HUES6 (cell line): ENCODE measurements at regions not wholly inside any gene's neighbourhood (a gene's known extent, or its start where the extent isn't known, plus 50 kb on each side); places are given as distances from the start of the nearest gene placed in this dataset.
"Not testable (repeated sequence)": the region's sequence is repeated elsewhere in the genome, so short reads cannot be mapped to it uniquely, and the experiment has no call there.

Experiments used
- H3K27ac ChIP-seq: 2 replicates; pipeline ENCODE4 v1.7.0; 2013; ENCODE audit warnings: low read depth, mild to moderate bottlenecking, low read length, inconsistent platforms
- H3K27me3 ChIP-seq: 2 replicates; pipeline ENCODE4 v1.6.1; 2013; ENCODE audit warnings: low read length; ENCODE audit not compliant: control insufficient read depth, insufficient read depth
- H3K36me3 ChIP-seq: 2 replicates; pipeline ENCODE4 v1.6.1; 2013; ENCODE audit warnings: low read length; ENCODE audit not compliant: control insufficient read depth, insufficient read depth
- H3K4me1 ChIP-seq: 2 replicates; pipeline ENCODE4 v1.6.1; 2013; ENCODE audit warnings: low read length; ENCODE audit not compliant: control insufficient read depth, insufficient read depth
- H3K4me3 ChIP-seq: 2 replicates; pipeline ENCODE4 v1.5.1; 2013; ENCODE audit warnings: low read depth, low read length
- H3K9ac ChIP-seq: one replicate; pipeline ENCODE4 v1.6.1; 2013; ENCODE audit warnings: mild to moderate bottlenecking, low read length
- H3K9me3 ChIP-seq: 2 replicates; pipeline ENCODE4 v1.6.1; 2013; ENCODE audit warnings: low read depth, low read length; ENCODE audit not compliant: control insufficient read depth, insufficient read depth

DNA sequence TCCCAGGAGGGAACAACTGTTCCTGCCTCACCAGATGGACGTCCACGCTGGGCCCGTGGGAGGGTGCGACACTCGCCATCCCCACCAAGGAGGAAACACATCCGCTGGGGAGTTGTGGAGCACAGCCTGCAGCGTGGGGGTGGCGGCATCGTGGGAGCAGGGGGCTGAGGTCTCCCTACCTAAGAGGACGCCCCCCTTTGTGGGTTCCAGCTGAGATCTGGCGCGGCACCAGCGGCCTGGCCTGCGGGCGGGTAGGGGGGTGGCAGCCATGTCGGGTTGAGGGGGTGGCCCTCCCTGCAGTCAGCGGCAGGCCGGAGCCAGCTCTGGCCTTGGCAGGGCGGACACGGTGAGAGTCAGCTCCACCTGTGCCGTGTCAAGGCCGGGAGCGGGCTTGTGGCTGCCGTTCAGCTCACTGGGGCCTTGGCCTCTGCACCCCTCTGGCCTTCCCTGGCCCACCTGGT lies 116.7 kb upstream of the CIBAR2 start:
- no peak overlapping the region for H3K9ac ChIP-seq
- peaks cover 24% of the 10 kb centered on the region for H3K4me1 ChIP-seq
- H3K36me3 ChIP-seq = no peaks in the 10 kb centered on the region
- no peak overlapping the region for H3K27ac ChIP-seq
- no peak overlapping the region for H3K4me3 ChIP-seq
- H3K27me3 ChIP-seq = no peaks in the 10 kb centered on the region
- peaks cover 9% of the 10 kb centered on the region for H3K9me3 ChIP-seq

DNA sequence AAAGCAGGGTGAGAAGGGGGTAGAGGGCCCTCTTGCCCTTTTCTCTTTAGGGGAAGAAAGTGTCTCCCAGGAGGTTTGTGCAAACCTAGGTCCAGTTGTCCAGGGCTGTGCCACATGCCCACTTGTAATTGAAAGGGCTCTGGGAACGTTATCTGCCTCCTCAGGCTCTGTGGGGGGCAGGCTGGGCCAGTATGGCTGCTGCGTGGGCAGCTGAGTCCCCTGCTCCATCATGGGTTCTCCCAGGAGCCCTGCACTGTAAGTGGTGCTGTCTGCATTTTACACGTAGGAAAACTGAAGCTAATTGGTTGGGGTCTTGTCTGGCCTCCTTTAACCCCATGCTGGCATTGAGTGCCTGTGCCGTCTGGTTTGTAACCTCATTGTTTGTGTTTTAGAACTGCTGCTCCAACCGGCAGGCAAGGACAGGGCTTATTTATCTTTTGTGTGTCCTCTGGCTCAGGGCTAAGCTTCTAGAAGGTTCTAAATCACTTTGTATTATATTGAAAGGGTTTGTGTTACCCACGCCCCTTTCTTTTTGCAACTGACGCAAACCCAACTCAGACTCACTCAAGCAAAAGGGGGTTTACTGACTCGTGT lies 117.7 kb upstream of the CIBAR2 start:
- H3K36me3 ChIP-seq = no peaks in the 10 kb centered on the region
- no peaks in the 10 kb centered on the region for H3K27me3 ChIP-seq
- H3K4me3 ChIP-seq = no peak overlapping the region
- H3K27ac ChIP-seq = no peak overlapping the region
- no peak overlapping the region for H3K9ac ChIP-seq
- H3K9me3 ChIP-seq = peaks cover 9% of the 10 kb centered on the region
- peaks cover 29% of the 10 kb centered on the region for H3K4me1 ChIP-seq

DNA sequence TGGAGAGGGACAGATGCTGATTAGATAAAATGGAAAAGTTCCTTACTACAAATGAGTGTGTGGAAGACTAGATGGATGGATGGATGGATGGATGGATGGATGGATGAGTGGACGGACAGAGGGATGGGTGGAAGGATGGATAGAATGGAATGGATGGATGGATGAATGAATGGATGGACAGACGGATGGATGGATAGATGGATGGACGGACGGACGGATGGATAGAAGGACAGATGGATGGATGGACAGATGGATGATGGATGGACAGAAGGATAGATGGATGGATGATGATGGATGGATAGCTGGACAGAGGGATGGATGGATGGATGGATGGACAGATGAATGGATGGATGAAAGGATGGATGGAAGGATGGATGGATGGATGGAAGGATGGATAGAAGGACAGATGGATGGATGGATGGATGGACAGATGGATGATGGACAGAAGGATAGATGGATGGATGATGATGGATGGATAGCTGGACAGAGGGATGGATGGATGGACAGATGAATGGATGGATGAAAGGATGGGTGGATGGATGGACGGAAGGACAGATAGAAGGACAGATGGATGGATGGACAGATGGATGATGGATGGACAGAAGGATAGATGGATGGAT lies 118.6 kb upstream of the CIBAR2 start:
- peaks cover 29% of the 10 kb centered on the region for H3K4me1 ChIP-seq
- H3K4me3 ChIP-seq, H3K9ac ChIP-seq, H3K36me3 ChIP-seq, H3K9me3 ChIP-seq, H3K27ac ChIP-seq, H3K27me3 ChIP-seq: not testable (repeated sequence)

DNA sequence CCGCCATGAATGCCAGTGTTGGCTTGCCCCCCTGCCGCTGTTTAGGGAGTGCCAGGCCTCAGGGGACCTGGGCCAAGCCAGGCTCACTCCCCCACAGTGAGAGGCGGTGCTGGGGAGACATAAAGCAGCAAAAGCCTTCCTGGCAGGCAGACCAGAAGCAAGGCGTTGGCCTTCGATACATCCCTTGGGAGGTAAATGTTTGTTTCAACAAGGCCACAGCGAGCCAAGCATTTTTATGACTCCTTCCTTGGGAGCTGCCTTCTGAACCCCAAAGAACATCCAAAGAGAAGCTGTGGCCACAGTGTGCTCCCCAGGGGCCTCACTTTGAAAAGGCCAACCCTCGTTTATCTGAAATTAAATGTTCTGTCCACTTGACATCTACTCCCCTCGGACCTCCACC lies 119.7 kb upstream of the CIBAR2 start:
- peaks cover 34% of the 10 kb centered on the region for H3K4me1 ChIP-seq
- no peaks in the 10 kb centered on the region for H3K27me3 ChIP-seq
- no peaks in the 10 kb centered on the region for H3K9me3 ChIP-seq
- H3K36me3 ChIP-seq = no peaks in the 10 kb centered on the region
- no peak overlapping the region for H3K27ac ChIP-seq
- H3K9ac ChIP-seq = no peak overlapping the region
- H3K4me3 ChIP-seq = no peak overlapping the region

DNA sequence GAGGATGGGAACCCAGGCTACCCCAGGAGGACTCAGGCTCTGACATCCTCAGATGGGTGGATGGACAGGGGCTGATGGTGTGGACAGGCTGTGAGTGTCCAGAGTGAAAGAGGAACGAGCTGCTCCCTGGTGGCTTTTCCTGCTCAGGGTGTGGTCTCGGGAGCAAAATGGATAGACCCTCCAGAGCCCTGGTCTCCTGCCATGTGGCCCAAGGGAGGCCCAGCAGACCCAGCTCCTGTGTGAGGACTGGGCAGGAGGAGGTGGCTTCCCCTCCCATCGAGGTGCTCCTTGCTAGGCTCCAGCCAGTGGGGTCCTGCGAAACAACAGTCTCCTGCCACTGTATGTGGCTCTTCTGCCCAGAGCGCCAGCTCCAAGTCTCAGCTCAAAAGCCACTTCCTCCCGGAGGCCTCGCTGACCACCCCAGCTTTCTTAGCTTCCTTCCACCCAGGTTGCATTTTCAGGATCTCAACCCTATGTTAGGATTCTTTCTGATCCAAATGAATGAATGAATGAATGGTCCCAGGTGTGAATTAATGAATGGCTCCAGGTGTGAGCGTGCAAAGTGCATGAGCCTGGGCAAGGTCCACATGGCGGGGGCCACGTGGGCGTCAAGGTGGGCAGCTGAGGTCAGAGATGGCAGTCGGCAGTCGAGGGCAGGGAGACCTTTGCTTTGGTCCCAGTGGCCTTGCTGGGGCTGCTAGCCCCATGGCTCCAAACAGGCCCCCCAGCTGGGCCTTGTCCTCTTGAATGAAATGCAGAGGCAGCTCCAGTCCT lies 120.3 kb upstream of the CIBAR2 start:
- H3K9me3 ChIP-seq = no peaks in the 10 kb centered on the region
- no peak overlapping the region for H3K4me3 ChIP-seq
- no peaks in the 10 kb centered on the region for H3K36me3 ChIP-seq
- no peaks in the 10 kb centered on the region for H3K27me3 ChIP-seq
- H3K27ac ChIP-seq = no peak overlapping the region
- H3K4me1 ChIP-seq = peaks cover 29% of the 10 kb centered on the region
- H3K9ac ChIP-seq = no peak overlapping the region

DNA sequence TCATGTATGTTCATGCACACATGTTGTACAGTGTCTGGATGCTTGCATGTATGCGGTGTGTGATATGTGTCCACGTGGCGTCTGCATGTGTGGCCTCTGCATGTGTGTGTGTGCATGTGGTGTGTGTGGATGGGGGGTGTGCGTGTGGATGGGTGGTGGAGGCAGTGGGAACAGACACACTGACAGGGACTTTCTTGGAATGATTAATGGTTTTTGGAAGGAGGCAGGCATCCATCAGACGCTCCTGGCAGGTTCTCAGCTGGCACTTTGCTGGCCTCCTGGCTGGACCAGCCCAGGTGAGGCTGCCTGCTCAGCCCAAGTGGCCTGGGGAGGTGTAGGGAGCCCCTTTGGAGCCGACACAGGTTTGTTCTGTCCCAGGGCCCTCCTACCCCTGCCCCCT lies 121.2 kb upstream of the CIBAR2 start:
- no peak overlapping the region for H3K27ac ChIP-seq
- H3K27me3 ChIP-seq = no peaks in the 10 kb centered on the region
- peaks cover 28% of the 10 kb centered on the region for H3K4me1 ChIP-seq
- H3K4me3 ChIP-seq = no peak overlapping the region
- no peaks in the 10 kb centered on the region for H3K9me3 ChIP-seq
- no peak overlapping the region for H3K9ac ChIP-seq
- no peaks in the 10 kb centered on the region for H3K36me3 ChIP-seq

DNA sequence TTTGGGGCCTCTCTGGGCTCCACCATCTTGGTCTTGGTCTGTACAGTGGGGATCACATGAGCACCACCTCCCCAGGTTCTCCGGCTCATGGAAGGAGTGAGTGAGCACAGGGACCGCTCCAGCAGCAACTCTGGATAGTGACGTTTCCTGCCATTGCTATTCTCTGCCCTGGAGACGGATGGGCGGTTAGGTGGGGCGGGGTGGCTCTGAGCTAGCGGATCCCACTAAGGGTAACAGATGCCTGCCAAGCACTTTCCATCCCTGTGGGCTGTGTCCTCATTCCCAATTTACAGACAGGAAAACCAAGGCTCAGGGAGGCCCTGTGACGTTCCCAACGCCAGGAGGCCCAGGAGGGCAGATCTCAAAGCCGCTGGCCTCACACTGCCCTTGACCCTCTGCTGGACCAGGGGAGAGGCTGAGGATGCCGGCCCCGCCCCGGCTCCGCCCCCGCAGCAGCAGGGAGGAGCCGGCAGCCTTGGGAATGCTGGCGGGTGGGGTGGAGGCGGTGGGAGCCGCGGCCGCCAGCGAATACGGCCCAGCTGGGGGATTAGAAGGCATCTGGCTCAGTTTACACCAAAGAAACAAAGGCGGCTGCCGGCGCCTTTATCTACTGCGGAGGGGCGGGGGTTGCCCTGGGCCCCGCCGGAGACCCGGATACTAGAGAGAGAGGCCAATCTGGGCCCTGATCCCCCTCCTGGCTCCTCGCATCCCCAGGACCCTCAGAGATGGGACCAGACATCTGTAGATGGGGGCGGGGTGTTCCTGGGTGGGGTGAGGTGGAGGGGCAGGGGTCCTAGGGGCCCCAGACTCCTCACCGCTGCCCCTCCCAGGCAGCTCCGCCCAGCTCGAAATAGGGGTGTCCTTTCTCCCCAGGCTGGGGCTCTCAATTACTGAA lies 122.3 kb upstream of the CIBAR2 start:
- Histone ChIP-seq H3K36me3 (no peaks in the 10 kb centered on the region), H3K9ac (no peak overlapping the region), H3K4me3 (peak overlapping the region; percentile 55), H3K27me3 (no peaks in the 10 kb centered on the region), H3K4me1 (peaks cover 34% of the 10 kb centered on the region), H3K9me3 (no peaks in the 10 kb centered on the region), H3K27ac (peak overlapping the region; percentile 57; the same call in 1 of the 2 replicates)

DNA sequence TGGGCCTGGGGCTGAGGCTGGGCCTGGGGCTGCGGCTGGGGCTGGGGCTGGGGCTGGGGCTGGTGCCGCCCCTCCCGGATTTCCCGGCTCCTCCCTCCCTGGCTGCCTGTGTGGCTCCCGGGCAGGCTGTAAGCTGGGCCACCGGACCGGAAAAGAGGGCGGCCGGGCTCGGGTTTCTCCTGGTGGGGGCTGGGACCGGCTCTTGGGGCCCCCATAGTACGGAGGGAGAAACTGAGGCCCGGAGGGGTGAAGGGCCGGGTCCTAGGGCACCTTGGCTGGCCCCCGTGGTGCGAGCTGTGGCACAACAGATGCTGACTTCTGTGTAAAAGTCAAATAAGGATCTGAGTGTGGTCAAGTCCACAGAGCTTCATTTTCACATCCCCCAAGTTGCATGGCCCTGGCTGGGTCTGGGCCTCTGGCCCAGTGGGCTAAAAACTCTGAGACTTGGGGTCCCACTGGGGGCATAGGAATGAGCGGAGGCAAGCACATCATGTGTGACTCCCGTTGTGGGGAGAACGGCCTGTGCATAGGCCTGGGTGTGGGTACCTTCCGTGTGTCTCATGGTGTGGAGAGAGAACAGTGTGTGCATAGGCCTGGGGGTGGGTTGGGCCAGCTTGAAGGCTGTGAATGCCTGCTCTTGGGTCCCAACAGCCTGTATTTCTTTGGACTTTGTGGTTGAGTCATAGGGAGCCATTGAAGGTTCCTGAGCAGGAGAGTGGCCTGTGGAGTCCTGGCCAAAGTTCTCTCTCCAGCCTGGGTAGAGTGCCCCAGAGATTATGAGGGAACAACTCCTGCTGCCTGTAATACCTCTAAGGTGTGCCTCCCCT lies 123.9 kb upstream of the CIBAR2 start:
- Histone ChIP-seq H3K27ac (peak overlapping the region; percentile 70; the same call in 1 of the 2 replicates), H3K9me3 (no peaks in the 10 kb centered on the region), H3K36me3 (no peaks in the 10 kb centered on the region), H3K27me3 (no peaks in the 10 kb centered on the region), H3K4me3 (peak overlapping the region; percentile 31; the same call in 1 of the 2 replicates), H3K4me1 (peaks cover 42% of the 10 kb centered on the region), H3K9ac (peak overlapping the region; percentile 31)

DNA sequence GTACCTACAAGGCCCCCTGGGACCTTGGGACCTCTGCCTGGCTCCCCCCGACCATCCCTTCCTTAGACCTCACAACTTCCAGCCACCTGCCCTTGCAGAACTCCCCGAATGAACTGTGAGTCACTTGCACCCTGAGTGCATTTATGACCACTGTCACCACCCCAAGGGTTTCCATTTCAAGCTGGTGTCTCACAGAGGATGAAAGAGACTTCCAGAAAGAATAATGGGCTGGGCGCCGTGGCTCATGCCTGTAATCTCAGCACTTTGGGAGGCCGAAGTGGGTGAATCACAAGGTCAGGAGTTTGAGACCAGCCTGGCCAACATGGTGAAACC lies 124.5 kb upstream of the CIBAR2 start:
- Histone ChIP-seq H3K9ac (no peak overlapping the region), H3K27ac (no peak overlapping the region), H3K4me3 (no peak overlapping the region), H3K27me3 (no peaks in the 10 kb centered on the region), H3K36me3 (no peaks in the 10 kb centered on the region), H3K9me3 (no peaks in the 10 kb centered on the region), H3K4me1 (peaks cover 47% of the 10 kb centered on the region)

DNA sequence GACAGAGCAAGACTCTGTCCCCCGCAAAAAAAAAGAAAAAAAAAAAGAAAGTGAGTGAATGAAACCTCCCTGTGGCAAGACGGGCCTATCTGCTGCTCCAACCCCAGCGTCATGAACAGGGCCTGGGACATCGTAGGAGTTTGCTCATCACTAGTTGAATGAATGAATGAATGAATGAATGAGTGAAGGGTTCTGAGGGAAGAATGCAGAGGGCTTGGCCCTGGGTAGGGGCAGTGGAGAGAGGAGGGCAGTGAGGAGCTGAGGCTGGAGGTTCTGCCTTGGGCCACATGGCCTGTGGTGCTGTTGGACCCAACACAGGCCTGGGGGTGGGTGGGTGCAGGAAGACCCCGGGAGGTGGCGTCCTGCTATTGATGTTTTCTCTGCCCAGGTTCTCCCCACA lies 125.5 kb upstream of the CIBAR2 start:
- Histone ChIP-seq H3K27ac (no peak overlapping the region), H3K4me3 (no peak overlapping the region), H3K4me1 (peaks cover 52% of the 10 kb centered on the region), H3K9me3 (no peaks in the 10 kb centered on the region), H3K36me3 (no peaks in the 10 kb centered on the region), H3K27me3 (no peaks in the 10 kb centered on the region), H3K9ac (no peak overlapping the region)
